Esophagus muscularis mucosa (tissue), 4 donors: ENCODE measurements at regions not wholly inside any gene's neighbourhood (a gene's known extent, or its start where the extent isn't known, plus 50 kb on each side); places are given as distances from the start of the nearest gene placed in this dataset.

Experiments used
- EP300 ChIP-seq: sonication (generic); formaldehyde crosslinking; IDR thresholded peaks from one replicate; pipeline ENCODE4 v1.6.1; 2017; ENCODE audit warnings: antibody characterized with exemption
- POLR2A ChIP-seq: fragments of 450-650 bp; IDR thresholded peaks from one replicate; pipeline ENCODE4 v1.6.1; 2017; ENCODE audit warnings: antibody characterized with exemption, moderate library complexity, mild to moderate bottlenecking, low read depth
- TF ChIP-seq, protein P1 (sequence below), 3 experiments: fragments of 200-600 bp in 2 of 3; fragments of 450-650 bp in 1 of 3; sonication (generic) in 2 of 3; IDR thresholded peaks; one replicate each; pipeline ENCODE4 v1.5.1; 2017 to 2019; ENCODE audit warnings: antibody characterized with exemption in 3 of 3, mild to moderate bottlenecking in 2 of 3, moderate library complexity in 1 of 3

DNA sequence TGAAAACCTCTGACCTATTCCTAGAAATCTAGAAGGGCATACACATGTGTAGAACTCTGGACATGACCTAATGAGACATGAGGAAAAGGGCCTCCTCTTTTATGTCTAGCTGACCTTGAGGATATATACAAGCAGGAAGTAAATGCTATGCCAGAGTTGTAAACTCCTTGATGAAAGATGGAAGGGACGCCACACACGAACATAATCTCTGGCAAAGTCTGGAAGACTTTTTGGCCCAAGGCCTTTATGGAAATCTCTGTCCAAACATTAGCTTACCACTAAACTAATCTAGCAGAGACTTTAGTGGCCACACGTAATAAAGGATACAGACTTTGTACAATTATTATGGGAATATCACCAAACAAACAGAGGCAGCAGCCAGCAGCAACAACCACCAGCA is 138.1 kb upstream of the THSD7A start:
- TF ChIP-seq, protein P1, sequence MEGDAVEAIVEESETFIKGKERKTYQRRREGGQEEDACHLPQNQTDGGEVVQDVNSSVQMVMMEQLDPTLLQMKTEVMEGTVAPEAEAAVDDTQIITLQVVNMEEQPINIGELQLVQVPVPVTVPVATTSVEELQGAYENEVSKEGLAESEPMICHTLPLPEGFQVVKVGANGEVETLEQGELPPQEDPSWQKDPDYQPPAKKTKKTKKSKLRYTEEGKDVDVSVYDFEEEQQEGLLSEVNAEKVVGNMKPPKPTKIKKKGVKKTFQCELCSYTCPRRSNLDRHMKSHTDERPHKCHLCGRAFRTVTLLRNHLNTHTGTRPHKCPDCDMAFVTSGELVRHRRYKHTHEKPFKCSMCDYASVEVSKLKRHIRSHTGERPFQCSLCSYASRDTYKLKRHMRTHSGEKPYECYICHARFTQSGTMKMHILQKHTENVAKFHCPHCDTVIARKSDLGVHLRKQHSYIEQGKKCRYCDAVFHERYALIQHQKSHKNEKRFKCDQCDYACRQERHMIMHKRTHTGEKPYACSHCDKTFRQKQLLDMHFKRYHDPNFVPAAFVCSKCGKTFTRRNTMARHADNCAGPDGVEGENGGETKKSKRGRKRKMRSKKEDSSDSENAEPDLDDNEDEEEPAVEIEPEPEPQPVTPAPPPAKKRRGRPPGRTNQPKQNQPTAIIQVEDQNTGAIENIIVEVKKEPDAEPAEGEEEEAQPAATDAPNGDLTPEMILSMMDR (IDR thresholded peaks at IDR 0.05), result no peak
- TF ChIP-seq POLR2A (no peak), EP300 (no peak)
